Esophagus squamous epithelium (tissue), 5 donors: ENCODE measurements at regions not wholly inside any gene's neighbourhood (a gene's known extent, or its start where the extent isn't known, plus 50 kb on each side); places are given as distances from the start of the nearest gene placed in this dataset.

Source experiments
- DNase-seq: peaks from one replicate; lab custom pipeline; 2025; lab: John Stamatoyannopoulos, UW
- H3K27ac ChIP-seq, 4 donors: fragments of 200-600 bp; sonication (generic); one replicate each; pipeline ENCODE4 v1.5.1; 2016 to 2019; ENCODE audit warnings: mild to moderate bottlenecking in 1 of 4
- H3K27me3 ChIP-seq, 4 donors: fragments of 200-600 bp; sonication (generic); 1 replicate in 3 of 4; 2 replicates in 1 of 4; pipeline versions ENCODE4 v1.5.1 to v1.6.0; 2017 to 2021; ENCODE audit warnings: antibody characterized with exemption in 1 of 4
- H3K36me3 ChIP-seq, 3 donors: fragments of 200-600 bp; sonication (generic); one replicate each; pipeline ENCODE4 v1.5.1; 2016 to 2019
- H3K4me1 ChIP-seq, 3 donors: fragments of 200-600 bp; sonication (generic); one replicate each; pipeline ENCODE4 v1.5.1; 2017 to 2019
- H3K4me3 ChIP-seq, 4 donors: fragments of 200-600 bp; sonication (generic); 1 replicate in 3 of 4; 2 replicates in 1 of 4; pipeline ENCODE4 v1.5.1; 2016 to 2019; ENCODE audit warnings: mild to moderate bottlenecking in 2 of 4, moderate library complexity in 1 of 4
- H3K9me3 ChIP-seq, 3 donors: fragments of 200-600 bp; sonication (generic); one replicate each; pipeline ENCODE4 v1.5.1; 2016 to 2019
- CTCF ChIP-seq, 6 experiments: fragments of 450-650 bp in 4 of 6; fragments of 200-600 bp in 2 of 6; sonication (generic) in 2 of 6; IDR thresholded peaks; one replicate each; pipeline ENCODE4 v1.5.1; 2016 to 2019; ENCODE audit warnings: antibody characterized with exemption in 6 of 6, mild to moderate bottlenecking in 4 of 6, moderate library complexity in 4 of 6
- POLR2A ChIP-seq, 4 donors: fragments of 450-650 bp; IDR thresholded peaks; one replicate each; pipeline ENCODE4 v1.6.1; 2017; ENCODE audit warnings: antibody characterized with exemption in 4 of 4, mild to moderate bottlenecking in 4 of 4, moderate library complexity in 3 of 4
- WGBS, 2 donors: methylation state at CpG; one replicate each; pipeline ENCODE4 v1.1.5; 2018; 5-methylcytosine and 5-hydroxymethylcytosine counted together
- intact Hi-C: fragments of 100-400 bp; cut with DNase I; formaldehyde crosslinking; loops from one replicate; pipeline ENCODE4 v1.15.0; 2022
- donor health status: DM: yes; HTN: yes; CAD: no.

GRCh38 chr13:111037927-111038326, 77.2 kb upstream of the ARHGEF7 start:
- Histone ChIP-seq H3K9me3 (no peaks in the 10 kb centered on the region), H3K27ac (no peak overlapping the region), H3K36me3 (no peaks in the 10 kb centered on the region), H3K4me1 (no peaks in the 10 kb centered on the region), H3K4me3 (no peak overlapping the region), H3K27me3 (peaks cover 0 to 23% (median 0%) of the 10 kb centered on the region in 4 donors)
- 69 to 72% methylated on average over 12 of the region's 12 CpGs for WGBS, 2 donors
- no peak for DNase-seq
- intact Hi-C loops, result no loop called here
- no peak for TF ChIP-seq CTCF (IDR thresholded peaks at IDR 0.05)
- no peak for TF ChIP-seq POLR2A (IDR thresholded peaks at IDR 0.05)

- no peak for DNase-seq
- peaks cover 0 to 27% (median 0%) of the 10 kb centered on the region in 4 donors for H3K27me3 ChIP-seq
- no peak overlapping the region for H3K4me3 ChIP-seq
- no peak for TF ChIP-seq CTCF (IDR thresholded peaks at IDR 0.05)
- 87 to 91% methylated on average over 7 of the region's 7 CpGs for WGBS, 2 donors
- intact Hi-C loops, result no loop called here
- H3K4me1 ChIP-seq, result no peaks in the 10 kb centered on the region
- H3K9me3 ChIP-seq, result no peaks in the 10 kb centered on the region
- H3K27ac ChIP-seq, result no peak overlapping the region
- no peaks in the 10 kb centered on the region for H3K36me3 ChIP-seq
These were observed 78.4 kb upstream of the ARHGEF7 start for GRCh38 chr13:111036665-111037064.

- Histone ChIP-seq H3K4me1 (no peaks in the 10 kb centered on the region), H3K4me3 (no peak overlapping the region), H3K27me3 (peaks cover 0 to 27% (median 0%) of the 10 kb centered on the region in 4 donors), H3K27ac (no peak overlapping the region), H3K36me3 (no peaks in the 10 kb centered on the region), H3K9me3 (no peaks in the 10 kb centered on the region)
- no peak for DNase-seq
- WGBS, 2 donors, result 46 to 85% methylated on average over 8 to 10 of the region's 10 CpGs
- intact Hi-C loops, result no loop called here
- TF ChIP-seq CTCF (IDR thresholded peaks at IDR 0.05), result no peak
These were observed 79.2 kb upstream of the ARHGEF7 start for GRCh38 chr13:111035861-111036260.

GRCh38 chr13:111034811-111035210, 80.3 kb upstream of the ARHGEF7 start:
- Histone ChIP-seq H3K4me3 (no peak overlapping the region), H3K36me3 (no peaks in the 10 kb centered on the region), H3K27me3 (peaks cover 0 to 32% (median 0%) of the 10 kb centered on the region in 4 donors), H3K4me1 (no peaks in the 10 kb centered on the region), H3K9me3 (no peaks in the 10 kb centered on the region), H3K27ac (no peak overlapping the region)
- intact Hi-C loops, result no loop called here
- DNase-seq, result no peak
- WGBS, 2 donors, result 66 to 76% methylated on average over 2 of the region's 2 CpGs
- TF ChIP-seq POLR2A (IDR thresholded peaks at IDR 0.05) (no peak), CTCF (IDR thresholded peaks at IDR 0.05) (no peak)

GRCh38 chr13:111033172-111034130, 81.7 kb upstream of the ARHGEF7 start:
- TF ChIP-seq CTCF (IDR thresholded peaks at IDR 0.05) (no peak), POLR2A (IDR thresholded peaks at IDR 0.05) (no peak)
- no peak for DNase-seq
- intact Hi-C loops, result no loop called here

More at GRCh38 chr13:111033172-111034130, 81.7 kb upstream of the ARHGEF7 start:
- H3K36me3 ChIP-seq, result no peaks in the 10 kb centered on the region
- H3K27me3 ChIP-seq, result peaks cover 0 to 28% (median 0%) of the 10 kb centered on the region in 4 donors
- 55 to 56% methylated on average over 15 of the region's 16 CpGs for WGBS, 2 donors
- H3K4me1 ChIP-seq, result no peaks in the 10 kb centered on the region
- no peaks in the 10 kb centered on the region for H3K9me3 ChIP-seq
- no peak overlapping the region for H3K4me3 ChIP-seq
- no peak overlapping the region for H3K27ac ChIP-seq
